ENCODE measurements at regions not wholly inside any gene's neighbourhood (a gene's known extent, or its start where the extent isn't known, plus 50 kb on each side); places are given as distances from the start of the nearest gene placed in this dataset.

DNA sequence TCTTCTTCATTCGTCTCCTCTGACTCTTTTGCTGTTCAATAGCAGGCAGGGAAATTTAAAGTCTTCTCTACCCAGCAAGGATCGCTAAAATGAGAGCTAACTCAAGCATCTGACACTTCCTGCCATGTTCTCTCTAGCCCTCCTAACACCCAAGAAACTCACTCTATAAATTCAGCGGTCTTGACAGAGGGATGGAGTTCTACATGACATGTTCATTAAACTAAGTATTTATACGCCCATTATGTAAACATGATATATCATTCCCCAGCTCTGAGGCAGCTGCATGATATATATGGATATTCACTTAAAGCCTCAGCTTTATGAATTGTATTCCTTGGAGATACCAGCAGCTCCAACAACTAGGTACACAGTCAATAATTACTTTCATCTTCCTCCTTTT is 231.0 kb downstream of the METTL4 start:
- no peak overlapping the region for H3K27ac Mint-ChIP-seq
- H3K36me3 Mint-ChIP-seq, result no peaks in the 10 kb centered on the region
- ATAC-seq (ENCODE audit: low read depth) (no peak), DNase-seq (no peak)
- peaks cover 19% of the 10 kb centered on the region for H3K27me3 Mint-ChIP-seq
- H3K9me3 Mint-ChIP-seq, result peaks cover 5% of the 10 kb centered on the region
- H3K4me1 Mint-ChIP-seq, result peaks cover 7% of the 10 kb centered on the region
- no peak overlapping the region for H3K4me3 Mint-ChIP-seq
- POLR2A ChIA-PET, result no interaction called here

GRCh38 chr18:2348003-2348402 is 223.3 kb downstream of the METTL4 start:
- Mint-ChIP-seq H3K36me3 (no peaks in the 10 kb centered on the region), H3K9me3 (no peaks in the 10 kb centered on the region), H3K4me1 (no peaks in the 10 kb centered on the region), H3K27ac (no peak overlapping the region), H3K4me3 (no peak overlapping the region), H3K27me3 (peaks cover 5% of the 10 kb centered on the region)
- ATAC-seq (ENCODE audit: low read depth) (no peak), DNase-seq (no peak)
- POLR2A ChIA-PET, result no interaction called here

- Mint-ChIP-seq H3K9me3 (no peaks in the 10 kb centered on the region), H3K27ac (no peak overlapping the region), H3K27me3 (peaks cover 5% of the 10 kb centered on the region), H3K4me3 (no peak overlapping the region), H3K36me3 (no peaks in the 10 kb centered on the region), H3K4me1 (no peaks in the 10 kb centered on the region)
- DNase-seq, result no peak
- ATAC-seq (ENCODE audit: low read depth), result no peak
- POLR2A ChIA-PET, result no interaction called here
Measured at GRCh38 chr18:2351126-2351850, 220.0 kb downstream of the METTL4 start.

DNA sequence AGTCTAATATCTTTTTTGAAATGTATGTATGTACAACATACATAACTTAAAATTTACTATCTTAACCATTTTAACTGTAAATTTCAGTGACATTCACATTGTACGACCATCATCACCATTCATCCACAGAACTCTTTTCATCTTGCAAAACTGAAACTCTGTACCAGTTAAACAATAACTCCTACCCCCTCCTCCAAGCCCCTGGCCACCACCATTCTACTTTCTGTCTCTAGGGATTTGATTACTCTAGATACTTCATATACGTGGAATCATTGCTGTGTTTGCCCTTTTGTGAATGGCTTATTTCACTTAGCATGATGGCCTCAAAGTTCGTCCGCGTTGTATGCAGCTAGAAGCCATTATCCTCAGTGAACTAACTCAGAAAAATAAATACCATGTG is 217.0 kb downstream of the METTL4 start:
- H3K4me3 Mint-ChIP-seq, result no peak overlapping the region
- DNase-seq, result no peak
- H3K27ac Mint-ChIP-seq, result no peak overlapping the region
- POLR2A ChIA-PET, result no interaction called here
- H3K9me3 Mint-ChIP-seq, result no peaks in the 10 kb centered on the region
- ATAC-seq (ENCODE audit: low read depth), result no peak
- no peaks in the 10 kb centered on the region for H3K4me1 Mint-ChIP-seq
- no peaks in the 10 kb centered on the region for H3K36me3 Mint-ChIP-seq
- peaks cover 2% of the 10 kb centered on the region for H3K27me3 Mint-ChIP-seq

DNA sequence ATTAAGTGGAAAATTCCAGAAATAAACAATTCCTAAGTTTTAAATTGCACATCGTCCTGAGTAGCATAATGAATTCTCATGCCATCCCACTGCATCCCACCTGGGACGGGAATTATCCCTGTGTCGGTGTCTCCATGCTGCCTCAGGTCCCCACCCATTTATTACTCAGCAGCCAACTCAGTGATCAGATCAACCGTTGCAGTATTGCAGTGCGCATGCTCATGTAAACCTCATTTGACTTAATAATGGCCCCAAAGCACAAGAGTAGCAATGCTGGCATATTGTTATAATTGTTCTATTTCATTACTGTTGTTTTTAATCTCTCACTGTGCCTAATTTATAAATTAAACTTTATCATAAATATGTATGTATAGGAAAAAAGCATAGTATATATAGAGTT is 214.4 kb downstream of the METTL4 start:
- Mint-ChIP-seq H3K27ac (no peak overlapping the region), H3K9me3 (no peaks in the 10 kb centered on the region), H3K36me3 (no peaks in the 10 kb centered on the region), H3K27me3 (no peaks in the 10 kb centered on the region), H3K4me3 (no peak overlapping the region), H3K4me1 (no peaks in the 10 kb centered on the region)
- no peak for ATAC-seq (ENCODE audit: low read depth)
- DNase-seq, result no peak
- POLR2A ChIA-PET, result no interaction called here

GRCh38 chr18:2360861-2361260 is 210.4 kb downstream of the METTL4 start:
- ATAC-seq (ENCODE audit: low read depth), result no peak
- no peak for DNase-seq
- Mint-ChIP-seq H3K27me3 (no peaks in the 10 kb centered on the region), H3K36me3 (no peaks in the 10 kb centered on the region), H3K27ac (no peak overlapping the region), H3K9me3 (no peaks in the 10 kb centered on the region), H3K4me3 (no peak overlapping the region), H3K4me1 (no peaks in the 10 kb centered on the region)
- POLR2A ChIA-PET, result no interaction called here

DNA sequence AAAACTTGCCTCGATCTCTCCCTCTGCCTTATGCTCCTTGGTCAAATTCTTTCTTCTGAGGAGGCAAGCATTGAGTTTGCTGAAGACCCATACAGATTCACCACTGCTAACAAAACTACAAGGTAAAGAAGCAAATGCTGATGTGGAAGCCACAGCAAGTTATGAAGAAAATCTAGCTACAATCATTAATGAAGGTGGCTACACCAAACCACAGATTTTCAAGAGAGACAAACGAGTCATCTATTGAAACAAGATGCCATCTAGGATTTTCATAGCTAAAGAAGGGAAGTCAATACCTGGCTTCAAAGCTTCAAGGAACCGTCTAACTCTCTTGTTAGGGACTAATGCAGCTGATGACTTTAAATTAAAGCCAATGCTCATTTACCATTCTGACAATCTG is 203.2 kb downstream of the METTL4 start:
- H3K36me3 Mint-ChIP-seq, result no peaks in the 10 kb centered on the region
- no peak overlapping the region for H3K27ac Mint-ChIP-seq
- H3K27me3 Mint-ChIP-seq, result peaks cover 1% of the 10 kb centered on the region
- no peak for ATAC-seq (ENCODE audit: low read depth)
- POLR2A ChIA-PET, result no interaction called here
- H3K4me3 Mint-ChIP-seq, result no peak overlapping the region
- no peaks in the 10 kb centered on the region for H3K9me3 Mint-ChIP-seq
- H3K4me1 Mint-ChIP-seq, result no peaks in the 10 kb centered on the region
- DNase-seq, result no peak

- Mint-ChIP-seq H3K4me3 (no peak overlapping the region), H3K27ac (no peak overlapping the region), H3K4me1 (no peaks in the 10 kb centered on the region), H3K9me3 (no peaks in the 10 kb centered on the region), H3K36me3 (no peaks in the 10 kb centered on the region), H3K27me3 (peaks cover 12% of the 10 kb centered on the region)
- POLR2A ChIA-PET, result no interaction called here
- ATAC-seq (ENCODE audit: low read depth) (no peak), DNase-seq (no peak)
Measured at GRCh38 chr18:2376707-2377106, 194.6 kb downstream of the METTL4 start.

- Mint-ChIP-seq H3K27ac (no peak overlapping the region), H3K4me1 (no peaks in the 10 kb centered on the region), H3K9me3 (no peaks in the 10 kb centered on the region), H3K36me3 (no peaks in the 10 kb centered on the region), H3K27me3 (peaks cover 6% of the 10 kb centered on the region), H3K4me3 (no peak overlapping the region)
- POLR2A ChIA-PET, result no interaction called here
- no peak for ATAC-seq (ENCODE audit: low read depth)
- no peak for DNase-seq
Measured at GRCh38 chr18:2380101-2380500, 191.2 kb downstream of the METTL4 start.

DNA sequence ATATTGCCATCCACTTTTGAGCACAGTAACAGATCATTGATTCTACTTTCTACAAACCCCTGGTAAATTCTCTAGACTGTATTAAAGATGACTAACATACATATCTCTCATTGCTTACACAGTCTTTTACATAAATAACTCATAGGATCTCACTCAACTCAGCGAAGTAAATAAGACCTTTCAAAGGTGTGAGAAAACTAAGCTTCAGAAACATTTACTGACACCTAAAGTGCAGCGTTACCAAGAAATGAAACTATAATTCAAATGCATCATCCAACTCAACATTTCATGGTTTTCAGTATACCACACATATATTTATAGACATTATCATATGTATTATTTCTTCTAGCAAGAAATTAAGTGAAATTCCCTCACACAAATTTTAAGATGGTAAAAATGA is 189.8 kb downstream of the METTL4 start:
- no peaks in the 10 kb centered on the region for H3K9me3 Mint-ChIP-seq
- no peaks in the 10 kb centered on the region for H3K36me3 Mint-ChIP-seq
- H3K4me1 Mint-ChIP-seq, result no peaks in the 10 kb centered on the region
- no peak for ATAC-seq (ENCODE audit: low read depth)
- H3K27ac Mint-ChIP-seq, result no peak overlapping the region
- H3K27me3 Mint-ChIP-seq, result peaks cover 8% of the 10 kb centered on the region
- no peak overlapping the region for H3K4me3 Mint-ChIP-seq
- POLR2A ChIA-PET, result no interaction called here
- no peak for DNase-seq

DNA sequence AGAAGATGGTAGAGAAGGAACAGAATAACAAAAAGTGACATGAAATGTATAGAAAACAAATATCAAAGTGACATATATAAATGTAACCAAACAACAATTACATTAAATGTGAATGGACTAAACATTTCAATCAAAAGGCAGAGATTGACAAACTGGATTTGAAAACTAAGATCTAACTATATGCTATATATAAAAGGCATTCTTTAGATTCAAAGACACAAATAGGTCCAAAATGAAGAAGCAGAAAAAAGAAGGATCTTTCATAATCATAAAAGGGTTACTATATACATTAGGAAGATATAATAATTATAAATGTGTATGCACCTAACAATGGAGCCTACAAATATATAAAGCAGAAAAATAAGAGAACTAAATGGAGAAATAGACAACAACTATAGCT is 183.7 kb downstream of the METTL4 start:
- no peak overlapping the region for H3K4me3 Mint-ChIP-seq
- ATAC-seq (ENCODE audit: low read depth) (no peak), DNase-seq (no peak)
- no peaks in the 10 kb centered on the region for H3K9me3 Mint-ChIP-seq
- H3K4me1 Mint-ChIP-seq, result no peaks in the 10 kb centered on the region
- H3K27me3 Mint-ChIP-seq, result peaks cover 2% of the 10 kb centered on the region
- H3K36me3 Mint-ChIP-seq, result no peaks in the 10 kb centered on the region
- POLR2A ChIA-PET, result no interaction called here
- H3K27ac Mint-ChIP-seq, result no peak overlapping the region

GRCh38 chr18:2390158-2390557 is 181.1 kb downstream of the METTL4 start:
- Mint-ChIP-seq H3K9me3 (no peaks in the 10 kb centered on the region), H3K27ac (no peak overlapping the region), H3K4me3 (no peak overlapping the region), H3K4me1 (no peaks in the 10 kb centered on the region), H3K27me3 (peaks cover 10% of the 10 kb centered on the region), H3K36me3 (no peaks in the 10 kb centered on the region)
- ATAC-seq (ENCODE audit: low read depth), result no peak
- no peak for DNase-seq
- POLR2A ChIA-PET, result no interaction called here

GRCh38 chr18:2391470-2391869 is 179.8 kb downstream of the METTL4 start:
- no peaks in the 10 kb centered on the region for H3K9me3 Mint-ChIP-seq
- H3K4me1 Mint-ChIP-seq, result no peaks in the 10 kb centered on the region
- peaks cover 9% of the 10 kb centered on the region for H3K27me3 Mint-ChIP-seq
- H3K27ac Mint-ChIP-seq, result no peak overlapping the region
- no peak overlapping the region for H3K4me3 Mint-ChIP-seq
- ATAC-seq (ENCODE audit: low read depth), result no peak
- no peak for DNase-seq
- POLR2A ChIA-PET, result no interaction called here
- no peaks in the 10 kb centered on the region for H3K36me3 Mint-ChIP-seq

- Mint-ChIP-seq H3K4me1 (no peaks in the 10 kb centered on the region), H3K9me3 (no peaks in the 10 kb centered on the region), H3K27me3 (peaks cover 9% of the 10 kb centered on the region), H3K36me3 (no peaks in the 10 kb centered on the region), H3K27ac (no peak overlapping the region), H3K4me3 (no peak overlapping the region)
- POLR2A ChIA-PET, result no interaction called here
- no peak for DNase-seq
- ATAC-seq (ENCODE audit: low read depth), result no peak
Measured at GRCh38 chr18:2392446-2392845, 178.9 kb downstream of the METTL4 start.

GRCh38 chr18:2394684-2395083 is 176.6 kb downstream of the METTL4 start:
- ATAC-seq (ENCODE audit: low read depth), result no peak
- Mint-ChIP-seq H3K27me3 (peaks cover 9% of the 10 kb centered on the region), H3K36me3 (no peaks in the 10 kb centered on the region), H3K9me3 (no peaks in the 10 kb centered on the region), H3K4me3 (no peak overlapping the region), H3K4me1 (no peaks in the 10 kb centered on the region), H3K27ac (no peak overlapping the region)
- POLR2A ChIA-PET, result no interaction called here
- DNase-seq, result no peak

All from activated naive CD8-positive, alpha-beta T cell treated with anti-CD3 and anti-CD28 coated beads, Interleukin-2, amount 10 ng/mL, durations not matched to agents 7 days and 5 days (primary cell).